Mesenchymal stem cell (in vitro differentiated cells and primary cell): ENCODE measurements at regions not wholly inside any gene's neighbourhood (a gene's known extent, or its start where the extent isn't known, plus 50 kb on each side); places are given as distances from the start of the nearest gene placed in this dataset.

Source experiments
- DNase-seq: peaks from one replicate; pipeline ENCODE4 v3.0.0-alpha.2; 2013
- H2AFZ ChIP-seq: one replicate; pipeline ENCODE4 v1.6.1; 2013; ENCODE audit warnings: low read depth, mild to moderate bottlenecking, control low read depth, inconsistent platforms, low read length, moderate library complexity
- H2AK5ac ChIP-seq: 2 replicates; pipeline ENCODE4 v1.6.1; 2013; ENCODE audit warnings: low read length, moderate library complexity, mild to moderate bottlenecking, inconsistent platforms; ENCODE audit not compliant: severe bottlenecking
- H2BK120ac ChIP-seq: one replicate; pipeline ENCODE4 v1.6.1; 2013; ENCODE audit warnings: low read depth, mild to moderate bottlenecking, inconsistent platforms, low read length, moderate library complexity
- H2BK12ac ChIP-seq, 2 experiments: one replicate each; pipeline ENCODE4 v1.6.1; 2013; ENCODE audit warnings: inconsistent platforms in 2 of 2, low read length in 2 of 2, mild to moderate bottlenecking in 2 of 2, moderate library complexity in 2 of 2, control low read depth in 1 of 2
- H2BK15ac ChIP-seq: one replicate; pipeline ENCODE4 v1.6.1; 2013; ENCODE audit warnings: mild to moderate bottlenecking, low read depth, inconsistent platforms; ENCODE audit not compliant: poor library complexity, severe bottlenecking
- H2BK5ac ChIP-seq: 2 replicates; pipeline ENCODE4 v1.6.1; 2013; ENCODE audit warnings: low read depth, mild to moderate bottlenecking, low read length, control low read depth, inconsistent platforms; ENCODE audit not compliant: poor library complexity, severe bottlenecking
- H3K14ac ChIP-seq, 2 experiments: one replicate each; pipeline ENCODE4 v1.6.1; 2013; ENCODE audit warnings: inconsistent platforms in 2 of 2, low read length in 2 of 2, control low read depth in 1 of 2, mild to moderate bottlenecking in 1 of 2, moderate library complexity in 1 of 2
- H3K18ac ChIP-seq, 2 experiments: one replicate each; pipeline ENCODE4 v1.6.1; 2013; ENCODE audit warnings: inconsistent platforms in 2 of 2, low read length in 2 of 2, control low read depth in 1 of 2, low read depth in 1 of 2, mild to moderate bottlenecking in 1 of 2
- H3K23ac ChIP-seq, 2 experiments: one replicate each; pipeline ENCODE4 v1.6.1; 2013; ENCODE audit warnings: inconsistent platforms in 2 of 2, low read length in 2 of 2, mild to moderate bottlenecking in 2 of 2, moderate library complexity in 2 of 2, control low read depth in 1 of 2
- H3K27ac ChIP-seq: 2 replicates; pipeline ENCODE4 v1.5.1; 2013; ENCODE audit warnings: mild to moderate bottlenecking, moderate library complexity, low read length, control low read depth, inconsistent platforms; ENCODE audit not compliant: poor library complexity, severe bottlenecking
- H3K27me3 ChIP-seq, 2 experiments: 2 replicates each; pipeline versions ENCODE4 v1.6.1 to v1.7.0; 2013; ENCODE audit warnings: low read length in 2 of 2, mild to moderate bottlenecking in 2 of 2, moderate library complexity in 2 of 2, control low read depth in 1 of 2, inconsistent platforms in 1 of 2; ENCODE audit not compliant: control insufficient read depth in 1 of 2, insufficient read depth in 1 of 2
- H3K36me3 ChIP-seq, 2 experiments: 2 replicates each; pipeline versions ENCODE4 v1.6.1 to v1.7.0; 2013; ENCODE audit warnings: low read length in 2 of 2, control low read depth in 1 of 2, inconsistent platforms in 1 of 2, low read depth in 1 of 2, mild to moderate bottlenecking in 1 of 2; ENCODE audit not compliant: insufficient read depth in 2 of 2, control insufficient read depth in 1 of 2
- H3K4ac ChIP-seq, 2 experiments: one replicate each; pipeline ENCODE4 v1.6.1; 2013; ENCODE audit warnings: inconsistent platforms in 2 of 2, low read length in 2 of 2, mild to moderate bottlenecking in 2 of 2, moderate library complexity in 2 of 2, control low read depth in 1 of 2, low read depth in 1 of 2
- H3K4me1 ChIP-seq: 2 replicates; pipeline ENCODE4 v1.6.1; 2013; ENCODE audit warnings: low read depth, low read length, control low read depth; ENCODE audit not compliant: control insufficient read depth, insufficient read depth
- H3K4me2 ChIP-seq: 2 replicates; pipeline ENCODE4 v1.6.1; 2013; ENCODE audit warnings: low read length, mild to moderate bottlenecking, inconsistent platforms; ENCODE audit not compliant: poor library complexity, severe bottlenecking
- H3K4me3 ChIP-seq, 2 experiments: 2 replicates each; pipeline versions ENCODE4 v1.5.1 to v1.7.0; 2013; ENCODE audit warnings: low read length in 2 of 2, mild to moderate bottlenecking in 2 of 2, control low read depth in 1 of 2, low read depth in 1 of 2; ENCODE audit not compliant: insufficient read depth in 1 of 2
- H3K79me1 ChIP-seq: replicated peaks from 2 replicates; pipeline ENCODE4 v1.6.1; 2013; ENCODE audit warnings: mild to moderate bottlenecking, control low read depth, low read length, inconsistent platforms; ENCODE audit not compliant: poor library complexity, severe bottlenecking
- H3K9ac ChIP-seq: 2 replicates; pipeline ENCODE4 v1.7.0; 2013; ENCODE audit warnings: mild to moderate bottlenecking, low read length, moderate library complexity
- H3K9me3 ChIP-seq: 2 replicates; pipeline ENCODE4 v1.7.0; 2013; ENCODE audit warnings: mild to moderate bottlenecking, low read length; ENCODE audit not compliant: control insufficient read depth
- H4K8ac ChIP-seq: one replicate; pipeline ENCODE4 v1.6.1; 2013; ENCODE audit warnings: inconsistent platforms, mild to moderate bottlenecking, low read length, moderate library complexity
- H4K91ac ChIP-seq: one replicate; pipeline ENCODE4 v1.6.1; 2013; ENCODE audit warnings: mild to moderate bottlenecking, low read length, inconsistent platforms
- whole genome bisulfite sequencing: methylation state at CpG from one replicate; pipeline ENCODE4 v1.1.7; 2013; ENCODE audit warnings: mixed read lengths; 5-methylcytosine and 5-hydroxymethylcytosine counted together

DNA sequence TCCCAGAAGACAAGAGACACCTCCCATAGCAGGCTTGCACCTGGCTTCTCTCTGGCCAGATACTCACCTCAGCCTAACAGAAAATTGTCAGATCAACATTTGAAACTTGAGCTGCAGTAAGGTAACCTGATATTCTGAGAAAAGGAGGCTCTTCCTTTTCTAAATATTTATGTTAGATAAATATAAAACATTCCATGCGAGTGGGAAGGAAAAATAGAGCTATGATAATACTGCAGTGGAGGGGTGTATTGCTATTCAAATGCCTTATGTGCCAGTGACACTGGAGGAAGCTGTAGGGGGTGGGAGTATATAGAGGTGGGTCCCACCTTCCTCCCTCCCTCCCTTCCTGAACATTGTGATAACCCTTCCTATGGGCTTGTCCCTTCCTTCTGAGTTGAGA is 515.5 kb upstream of the CHAC2 start:
- H3K4me1 ChIP-seq, result no peaks in the 10 kb centered on the region
- no peaks in the 10 kb centered on the region for H3K36me3 ChIP-seq
- H3K4me3 ChIP-seq, result no peak overlapping the region
- no peak overlapping the region for H4K91ac ChIP-seq
- H3K23ac ChIP-seq, result no peak overlapping the region
- H2AK5ac ChIP-seq, result no peak overlapping the region
- H4K8ac ChIP-seq, result no peak overlapping the region
- no peak overlapping the region for H3K27ac ChIP-seq
- no peaks in the 10 kb centered on the region for H3K9me3 ChIP-seq
- no peak overlapping the region for H3K18ac ChIP-seq
- no peak overlapping the region for H3K4ac ChIP-seq
- no peak overlapping the region for H3K4me2 ChIP-seq
- no peaks in the 10 kb centered on the region for H3K79me1 ChIP-seq
- no peak overlapping the region for H2BK120ac ChIP-seq
- WGBS, result no CpG with 5 or more reads among the region's 1 CpG
- H2AFZ ChIP-seq, result no peak overlapping the region
- H3K9ac ChIP-seq, result no peak overlapping the region
- H2BK5ac ChIP-seq, result no peak overlapping the region
- H2BK12ac ChIP-seq, result no peak overlapping the region
- no peak for DNase-seq
- no peaks in the 10 kb centered on the region for H3K27me3 ChIP-seq
- H3K14ac ChIP-seq, result no peak overlapping the region
- H2BK15ac ChIP-seq, result no peak overlapping the region

DNA sequence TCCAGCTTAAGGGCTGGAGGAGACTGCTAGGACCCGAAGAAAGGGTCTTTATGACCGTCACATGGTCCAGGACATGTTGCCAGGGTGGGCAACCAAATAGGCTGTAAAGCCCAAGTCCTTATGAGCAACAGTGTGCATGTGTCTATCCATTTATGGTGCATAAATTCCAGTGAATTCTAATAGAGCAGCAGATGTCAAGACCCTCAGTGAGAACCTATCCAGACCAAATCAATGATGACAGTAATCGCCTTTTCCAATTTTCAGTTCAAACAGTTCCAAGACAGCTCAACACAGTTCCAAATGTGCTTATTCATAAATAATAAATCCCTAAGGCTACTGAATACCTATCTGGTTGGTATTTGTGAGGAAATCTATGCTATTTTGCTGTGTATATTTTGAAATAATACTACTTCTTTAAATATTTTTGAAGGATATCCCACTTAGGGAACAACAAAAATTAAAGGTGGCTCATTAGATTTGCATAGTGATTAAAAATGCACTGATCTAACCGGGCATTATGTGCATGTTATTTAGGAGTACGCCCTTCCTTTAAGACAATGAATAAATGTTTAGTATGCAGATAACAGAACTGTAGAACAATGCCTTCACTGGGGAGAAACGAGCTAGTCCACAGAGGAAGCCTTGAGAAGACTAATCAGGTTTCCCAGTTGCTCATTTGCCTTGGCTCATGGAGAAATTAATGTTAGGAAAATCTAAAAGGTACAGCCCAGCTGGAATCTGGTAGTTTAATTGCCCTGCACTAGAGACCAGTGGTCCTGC is 519.5 kb upstream of the CHAC2 start:
- Histone ChIP-seq H3K14ac (no peak overlapping the region), H3K23ac (no peak overlapping the region), H2BK15ac (no peak overlapping the region), H3K27ac (no peak overlapping the region), H2BK12ac (no peak overlapping the region), H2BK120ac (no peak overlapping the region), H3K36me3 (no peaks in the 10 kb centered on the region), H2AK5ac (no peak overlapping the region), H2BK5ac (no peak overlapping the region), H3K9ac (no peak overlapping the region), H3K4me3 (no peak overlapping the region), H3K4me1 (no peaks in the 10 kb centered on the region), H3K9me3 (no peaks in the 10 kb centered on the region), H3K27me3 (no peaks in the 10 kb centered on the region), H2AFZ (no peak overlapping the region), H3K79me1 (no peaks in the 10 kb centered on the region), H4K91ac (no peak overlapping the region), H3K4me2 (no peak overlapping the region), H3K18ac (no peak overlapping the region), H3K4ac (no peak overlapping the region), H4K8ac (no peak overlapping the region)
- DNase-seq, result no peak
- WGBS, result 71% methylated on average over 6 of the region's 6 CpGs

DNA sequence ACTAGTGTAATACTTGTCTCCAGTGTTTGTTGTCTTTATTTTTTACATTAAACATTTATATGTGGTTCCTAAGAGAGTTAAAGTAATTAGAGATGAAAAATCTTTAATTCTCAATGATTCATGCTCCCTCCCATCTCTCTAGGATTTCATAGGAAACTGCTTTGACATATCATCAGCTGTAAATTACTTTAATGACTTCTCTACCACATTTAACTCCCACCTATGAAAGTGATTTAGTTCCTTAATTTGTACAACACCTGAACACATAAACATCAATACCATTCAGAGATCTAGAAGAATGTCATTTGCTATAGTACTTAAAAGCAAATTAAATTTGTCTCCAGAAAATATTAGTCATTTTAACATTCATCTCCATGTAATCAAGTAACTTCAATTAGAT is 524.2 kb upstream of the CHAC2 start:
- Histone ChIP-seq H2BK120ac (no peak overlapping the region), H3K18ac (no peak overlapping the region), H3K9ac (no peak overlapping the region), H2AK5ac (no peak overlapping the region), H3K27me3 (no peaks in the 10 kb centered on the region), H3K36me3 (no peaks in the 10 kb centered on the region), H3K14ac (no peak overlapping the region), H3K23ac (no peak overlapping the region), H4K8ac (no peak overlapping the region), H3K9me3 (no peaks in the 10 kb centered on the region), H3K4me1 (peaks cover 1% of the 10 kb centered on the region), H3K4me2 (no peak overlapping the region), H2BK5ac (no peak overlapping the region), H2AFZ (no peak overlapping the region), H3K79me1 (no peaks in the 10 kb centered on the region), H2BK12ac (no peak overlapping the region), H3K27ac (no peak overlapping the region), H3K4me3 (no peak overlapping the region), H2BK15ac (no peak overlapping the region), H4K91ac (no peak overlapping the region), H3K4ac (no peak overlapping the region)
- no peak for DNase-seq

DNA sequence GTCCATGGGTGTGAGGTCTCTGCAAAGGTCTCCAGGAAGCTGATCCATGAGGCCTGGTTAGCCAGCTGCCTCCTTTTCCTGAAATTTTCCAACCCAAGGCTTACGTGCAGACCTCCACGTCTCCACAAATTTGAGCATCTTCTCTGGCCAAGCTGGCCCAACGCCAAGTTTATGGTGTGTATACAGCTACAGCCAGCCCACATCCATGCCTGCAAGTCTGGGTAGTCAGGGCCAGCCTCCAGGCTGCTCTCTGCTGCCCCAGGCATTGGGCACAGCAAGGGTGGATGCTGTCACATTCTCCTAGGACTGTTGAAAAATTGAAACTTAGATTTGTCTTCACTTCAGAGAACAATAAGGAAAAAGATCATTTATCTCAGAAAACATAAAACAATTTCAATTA is 525.5 kb upstream of the CHAC2 start:
- Histone ChIP-seq H2BK5ac (no peak overlapping the region), H2AK5ac (no peak overlapping the region), H3K4me2 (no peak overlapping the region), H4K8ac (no peak overlapping the region), H3K4me3 (no peak overlapping the region), H2AFZ (no peak overlapping the region), H3K27me3 (no peaks in the 10 kb centered on the region), H3K23ac (no peak overlapping the region), H4K91ac (no peak overlapping the region), H3K36me3 (no peaks in the 10 kb centered on the region), H3K9me3 (no peaks in the 10 kb centered on the region), H3K18ac (no peak overlapping the region), H2BK15ac (no peak overlapping the region), H2BK12ac (no peak overlapping the region), H3K79me1 (no peaks in the 10 kb centered on the region), H3K27ac (no peak overlapping the region), H3K9ac (no peak overlapping the region), H2BK120ac (no peak overlapping the region), H3K4me1 (peaks cover 1% of the 10 kb centered on the region), H3K14ac (peak overlapping the region in 1 of 2 experiments; percentile 81), H3K4ac (no peak overlapping the region)
- DNase-seq, result no peak
- 73% methylated on average over 3 of the region's 3 CpGs for WGBS
